ENCODE measurements at regions not wholly inside any gene's neighbourhood (a gene's known extent, or its start where the extent isn't known, plus 50 kb on each side); places are given as distances from the start of the nearest gene placed in this dataset.

GRCh38 chr4:185895351-185895750, 83.4 kb upstream of the SORBS2 start:
- no peaks in the 10 kb centered on the region for H3K36me3 ChIP-seq
- 82 to 89% methylated on average over 2 to 14 of the region's 14 CpGs for WGBS, 2 donors (ENCODE audit: low coverage in 1 of 2)
- H3K4me1 ChIP-seq = no peaks in the 10 kb centered on the region
- H3K4me3 ChIP-seq = no peak overlapping the region
- intact Hi-C loops (cut with DNase I; ENCODE audit: low total_unique reads) = no loop called here
- TF ChIP-seq POLR2A (IDR thresholded peaks at IDR 0.05) (no peak), EP300 (IDR thresholded peaks at IDR 0.05; ENCODE audit: low read depth) (no peak), CTCF (IDR thresholded peaks at IDR 0.05) (no peak), POLR2AphosphoS5 (IDR thresholded peaks at IDR 0.05) (no peak)
- no peaks in the 10 kb centered on the region for H3K9me3 ChIP-seq
- DNase-seq = no peak
- H3K27ac ChIP-seq = no peak overlapping the region
- H3K27me3 ChIP-seq = no peaks in the 10 kb centered on the region
- in situ Hi-C loops (cut with MboI; ENCODE audit: low pct_ligation_motif_present in 1 of 4, low pct_unique_long_range_greater_than_20kb in 1 of 4, low sequenced_read_pairs in 3 of 4) = no loop called here

- WGBS, 2 donors (ENCODE audit: low coverage in 1 of 2) = 91 to 95% methylated on average over 3 of the region's 3 CpGs
- H3K27ac ChIP-seq = no peak overlapping the region
- no peak overlapping the region for H3K4me3 ChIP-seq
- H3K36me3 ChIP-seq = no peaks in the 10 kb centered on the region
- no peaks in the 10 kb centered on the region for H3K9me3 ChIP-seq
- TF ChIP-seq POLR2A (IDR thresholded peaks at IDR 0.05) (no peak), CTCF (IDR thresholded peaks at IDR 0.05) (no peak), EP300 (IDR thresholded peaks at IDR 0.05; ENCODE audit: low read depth) (no peak), POLR2AphosphoS5 (IDR thresholded peaks at IDR 0.05) (no peak)
- no peaks in the 10 kb centered on the region for H3K27me3 ChIP-seq
- no peaks in the 10 kb centered on the region for H3K4me1 ChIP-seq
- no peak for DNase-seq
- intact Hi-C loops (cut with DNase I; ENCODE audit: low total_unique reads) (no loop called here), in situ Hi-C loops (cut with MboI; ENCODE audit: low pct_ligation_motif_present in 1 of 4, low pct_unique_long_range_greater_than_20kb in 1 of 4, low sequenced_read_pairs in 3 of 4) (no loop called here)
Observed at GRCh38 chr4:185895866-185896265, 83.9 kb upstream of the SORBS2 start.

DNA sequence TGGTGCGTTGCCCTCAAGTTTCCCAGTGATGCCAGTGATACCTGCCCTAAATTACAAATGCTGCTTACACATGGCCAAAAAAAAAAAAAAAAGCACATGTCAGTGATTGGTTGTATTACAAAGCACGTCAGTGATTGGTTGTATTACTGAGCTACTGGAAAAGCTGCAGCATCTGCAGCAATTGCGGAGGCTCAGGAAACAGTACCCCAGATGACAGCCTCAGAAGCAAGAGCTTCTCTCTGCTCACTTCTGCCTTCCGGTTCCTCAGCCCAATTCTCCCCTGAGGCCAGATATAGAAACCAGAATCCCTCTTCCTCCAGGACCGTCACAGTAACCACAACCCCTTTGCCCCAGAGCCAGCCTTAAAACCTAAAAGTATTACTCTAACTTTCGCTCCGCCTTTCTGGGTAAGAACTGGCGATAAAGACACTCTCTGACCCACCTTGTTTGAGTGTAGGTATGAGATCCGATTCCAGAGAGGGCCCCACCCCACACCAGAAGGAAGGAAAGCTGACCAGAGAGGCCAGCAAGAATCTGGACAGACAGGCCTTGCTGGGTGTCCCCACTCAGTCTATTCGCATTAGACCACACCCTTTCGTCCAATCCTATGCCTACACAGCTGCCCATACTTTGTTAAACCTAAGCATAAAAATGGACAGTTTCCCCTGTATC, 85.0 kb upstream of the SORBS2 start:
- H3K27me3 ChIP-seq = no peaks in the 10 kb centered on the region
- no peaks in the 10 kb centered on the region for H3K9me3 ChIP-seq
- H3K4me3 ChIP-seq = no peak overlapping the region
- in situ Hi-C loops (cut with MboI; ENCODE audit: low pct_ligation_motif_present in 1 of 4, low pct_unique_long_range_greater_than_20kb in 1 of 4, low sequenced_read_pairs in 3 of 4) = no loop called here
- H3K27ac ChIP-seq = no peak overlapping the region
- no peak for DNase-seq
- H3K4me1 ChIP-seq = no peaks in the 10 kb centered on the region
- 77 to 84% methylated on average over 7 to 11 of the region's 11 CpGs for WGBS, 2 donors (ENCODE audit: low coverage in 1 of 2)
- intact Hi-C loops (cut with DNase I; ENCODE audit: low total_unique reads) = no loop called here
- TF ChIP-seq CTCF (IDR thresholded peaks at IDR 0.05) (no peak), POLR2A (IDR thresholded peaks at IDR 0.05) (no peak), POLR2AphosphoS5 (IDR thresholded peaks at IDR 0.05) (no peak), EP300 (IDR thresholded peaks at IDR 0.05; ENCODE audit: low read depth) (no peak)
- H3K36me3 ChIP-seq = no peaks in the 10 kb centered on the region

DNA sequence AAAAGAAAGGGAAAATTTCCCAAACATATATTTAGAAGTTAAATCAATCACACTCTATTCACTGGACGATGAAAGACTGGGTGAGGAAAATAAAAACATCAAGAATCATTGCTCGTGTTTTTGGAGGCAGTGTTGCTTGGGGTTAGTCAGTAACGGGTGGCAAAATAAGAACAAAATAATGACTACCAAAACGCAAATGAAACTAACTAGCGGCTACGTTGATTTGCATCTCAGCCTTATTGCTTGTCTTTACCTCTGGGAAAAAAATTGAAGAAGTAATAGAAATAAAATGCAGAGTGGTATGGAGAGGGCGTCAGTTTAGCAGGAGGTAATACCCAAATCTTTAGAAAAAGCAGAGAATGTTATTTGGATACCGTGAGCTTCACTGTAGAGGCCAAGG, 86.4 kb upstream of the SORBS2 start:
- no peaks in the 10 kb centered on the region for H3K36me3 ChIP-seq
- no peak overlapping the region for H3K27ac ChIP-seq
- H3K4me3 ChIP-seq = no peak overlapping the region
- DNase-seq = no peak
- 58 to 68% methylated on average over 8 of the region's 8 CpGs for WGBS, 2 donors (ENCODE audit: low coverage in 1 of 2)
- no peak for TF ChIP-seq POLR2A (IDR thresholded peaks at IDR 0.05)
- no peak for TF ChIP-seq CTCF (IDR thresholded peaks at IDR 0.05)
- TF ChIP-seq EP300 (IDR thresholded peaks at IDR 0.05; ENCODE audit: low read depth) = no peak
- no peak for TF ChIP-seq POLR2AphosphoS5 (IDR thresholded peaks at IDR 0.05)
- no peaks in the 10 kb centered on the region for H3K4me1 ChIP-seq
- intact Hi-C loops (cut with DNase I; ENCODE audit: low total_unique reads) (no loop called here), in situ Hi-C loops (cut with MboI; ENCODE audit: low pct_ligation_motif_present in 1 of 4, low pct_unique_long_range_greater_than_20kb in 1 of 4, low sequenced_read_pairs in 3 of 4) (no loop called here)
- no peaks in the 10 kb centered on the region for H3K9me3 ChIP-seq
- H3K27me3 ChIP-seq = no peaks in the 10 kb centered on the region
